Psoas muscle (tissue), 7 donors: ENCODE measurements at regions not wholly inside any gene's neighbourhood (a gene's known extent, or its start where the extent isn't known, plus 50 kb on each side); places are given as distances from the start of the nearest gene placed in this dataset.

Experiments used
- ATAC-seq, 4 donors: fragments of 200-7000 bp; cut with Tn5 transposase; one replicate each; pipeline ENCODE4 v1.9.1; 2020; ENCODE audit warnings: moderate library complexity in 3 of 4, mild to moderate bottlenecking in 2 of 4
- DNase-seq, 2 donors: peaks; one replicate each; pipeline ENCODE4 v3.0.0-alpha.2; 2020
- H3K27ac ChIP-seq: fragments of 200-600 bp; one replicate; pipeline ENCODE4 v1.8.0; 2022
- H3K27me3 ChIP-seq, 3 donors: fragments of 200-600 bp in 1 of 3; one replicate each; pipeline versions ENCODE4 v1.6.1 to v1.8.0; 2013 to 2022; ENCODE audit warnings: low read length in 2 of 3, mild to moderate bottlenecking in 2 of 3, moderate library complexity in 1 of 3; ENCODE audit not compliant: insufficient read depth in 3 of 3
- H3K36me3 ChIP-seq, 2 donors: fragments of 200-600 bp in 1 of 2; one replicate each; pipeline versions ENCODE4 v1.6.1 to v1.8.0; 2013 to 2022; ENCODE audit warnings: low read depth in 1 of 2, mild to moderate bottlenecking in 1 of 2, moderate library complexity in 1 of 2; ENCODE audit not compliant: insufficient read depth in 1 of 2
- H3K4me1 ChIP-seq: fragments of 200-600 bp; one replicate; pipeline ENCODE4 v1.8.0; 2022
- H3K4me3 ChIP-seq: fragments of 200-600 bp; one replicate; pipeline ENCODE4 v1.8.0; 2022; ENCODE audit warnings: mild to moderate bottlenecking
- H3K9me3 ChIP-seq: fragments of 200-600 bp; one replicate; pipeline ENCODE4 v1.8.0; 2022
- WGBS, 3 donors: extraction: QIAGEN DNeasy Blood & Tissue Kit; methylation state at CpG; one replicate each; pipeline versions ENCODE4 v1.1.6 to v1.1.7; 2013; 5-methylcytosine and 5-hydroxymethylcytosine counted together
- intact Hi-C, 2 donors: fragments of 100-400 bp; cut with DNase I; formaldehyde crosslinking; loops; one replicate each; pipeline versions ENCODE4 v1.11.0 to v1.14.2; 2022
- TF ChIP-seq, protein P1 (sequence below): fragments of 200-600 bp; IDR thresholded peaks from one replicate; pipeline ENCODE4 v1.8.0; 2022; ENCODE audit warnings: antibody characterized with exemption
- donor health status: healthy with polysubstance abuse.
- donor health status: DM: no; HTN: no; CAD: no; lungs with moderate emphysema.
- donor health status: Bipolar disorder and iron deficiency.
- donor health status: healthy.
- donor health status: DM: yes; HTN: yes; CAD: no.
- donor health status: DM: no; HTN: no; CAD: no.
- donor health status: DM: yes; HTN: yes; CAD: no.

- 58 to 65% (median 59%) methylated on average over 13 of the region's 13 CpGs for WGBS, 3 donors
- no peaks in the 10 kb centered on the region for H3K27me3 ChIP-seq
- DNase-seq (no peak), ATAC-seq (no peak)
- H3K4me3 ChIP-seq: no peak overlapping the region
- no peaks in the 10 kb centered on the region for H3K9me3 ChIP-seq
- TF ChIP-seq, protein P1, sequence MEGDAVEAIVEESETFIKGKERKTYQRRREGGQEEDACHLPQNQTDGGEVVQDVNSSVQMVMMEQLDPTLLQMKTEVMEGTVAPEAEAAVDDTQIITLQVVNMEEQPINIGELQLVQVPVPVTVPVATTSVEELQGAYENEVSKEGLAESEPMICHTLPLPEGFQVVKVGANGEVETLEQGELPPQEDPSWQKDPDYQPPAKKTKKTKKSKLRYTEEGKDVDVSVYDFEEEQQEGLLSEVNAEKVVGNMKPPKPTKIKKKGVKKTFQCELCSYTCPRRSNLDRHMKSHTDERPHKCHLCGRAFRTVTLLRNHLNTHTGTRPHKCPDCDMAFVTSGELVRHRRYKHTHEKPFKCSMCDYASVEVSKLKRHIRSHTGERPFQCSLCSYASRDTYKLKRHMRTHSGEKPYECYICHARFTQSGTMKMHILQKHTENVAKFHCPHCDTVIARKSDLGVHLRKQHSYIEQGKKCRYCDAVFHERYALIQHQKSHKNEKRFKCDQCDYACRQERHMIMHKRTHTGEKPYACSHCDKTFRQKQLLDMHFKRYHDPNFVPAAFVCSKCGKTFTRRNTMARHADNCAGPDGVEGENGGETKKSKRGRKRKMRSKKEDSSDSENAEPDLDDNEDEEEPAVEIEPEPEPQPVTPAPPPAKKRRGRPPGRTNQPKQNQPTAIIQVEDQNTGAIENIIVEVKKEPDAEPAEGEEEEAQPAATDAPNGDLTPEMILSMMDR: no peak
- H3K27ac ChIP-seq: no peak overlapping the region
- no peaks in the 10 kb centered on the region for H3K36me3 ChIP-seq
- no peaks in the 10 kb centered on the region for H3K4me1 ChIP-seq
- intact Hi-C loops: no loop called here
These were observed 64.8 kb downstream of the PDCL3 start for GRCh38 chr2:100627330-100628300.

GRCh38 chr2:100628506-100628905, 65.7 kb downstream of the PDCL3 start:
- 82 to 85% (median 84%) methylated on average over 13 of the region's 13 CpGs for WGBS, 3 donors
- intact Hi-C loops: no loop called here
- no peak for ATAC-seq

DNA sequence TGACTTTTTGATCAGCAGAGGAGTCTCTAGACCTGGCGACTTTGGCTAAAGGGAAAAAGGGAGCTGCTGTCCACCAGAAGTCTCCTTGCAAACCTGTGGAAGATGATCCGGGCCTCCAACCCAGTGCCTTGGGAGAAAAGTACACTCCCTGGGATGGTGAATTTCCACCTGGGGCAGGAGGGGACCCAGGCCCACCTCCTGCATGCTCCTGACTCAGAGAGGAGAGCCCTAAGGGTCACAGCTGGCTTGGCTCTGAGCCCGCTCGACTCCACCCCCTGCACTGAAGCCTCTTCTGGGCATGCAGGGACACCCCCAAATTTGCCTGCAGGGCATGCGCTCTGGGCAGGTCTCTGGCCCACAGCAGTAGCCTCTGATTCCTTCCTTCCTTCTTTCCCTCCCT, 66.5 kb downstream of the PDCL3 start:
- intact Hi-C loops: no loop called here
- TF ChIP-seq, protein P1: no peak
- H3K4me3 ChIP-seq: no peak overlapping the region
- H3K9me3 ChIP-seq: no peaks in the 10 kb centered on the region
- H3K4me1 ChIP-seq: no peaks in the 10 kb centered on the region
- ATAC-seq (no peak), DNase-seq (no peak)
- no peaks in the 10 kb centered on the region for H3K27me3 ChIP-seq
- 87 to 89% (median 89%) methylated on average over 4 to 5 of the region's 5 CpGs for WGBS, 3 donors
- H3K27ac ChIP-seq: no peak overlapping the region
- H3K36me3 ChIP-seq: no peaks in the 10 kb centered on the region

More at GRCh38 chr2:100628506-100628905, 65.7 kb downstream of the PDCL3 start:
- DNase-seq: no peak
- Histone ChIP-seq H3K4me3 (no peak overlapping the region), H3K9me3 (no peaks in the 10 kb centered on the region), H3K27me3 (no peaks in the 10 kb centered on the region), H3K4me1 (no peaks in the 10 kb centered on the region), H3K27ac (no peak overlapping the region), H3K36me3 (no peaks in the 10 kb centered on the region)
- TF ChIP-seq, protein P1: no peak

DNA sequence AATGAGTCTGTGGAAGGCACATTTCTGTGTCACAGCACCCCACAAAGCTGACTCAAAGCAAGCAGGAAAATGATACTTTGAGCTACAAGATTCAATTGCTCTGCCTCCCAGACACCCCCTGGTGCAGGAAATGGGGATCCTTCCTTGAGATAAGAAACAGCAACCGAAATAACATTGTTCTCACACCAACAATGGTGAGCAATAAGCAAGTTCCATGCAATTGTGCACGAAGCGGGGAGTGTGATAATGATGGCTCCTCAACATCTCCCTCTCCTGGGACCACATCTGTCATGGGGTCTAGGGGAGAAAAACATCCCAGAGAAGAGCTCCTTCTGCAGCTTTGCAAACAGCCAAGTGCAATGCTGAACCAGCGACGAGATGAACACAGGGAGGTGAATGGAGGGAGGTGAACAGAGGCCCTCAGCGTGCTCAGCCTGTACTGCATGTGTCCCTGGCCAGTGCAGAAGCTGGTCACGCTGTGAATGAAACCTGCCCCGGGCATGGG, 67.7 kb downstream of the PDCL3 start:
- WGBS, 3 donors: 68 to 77% (median 73%) methylated on average over 8 of the region's 8 CpGs
- no peaks in the 10 kb centered on the region for H3K4me1 ChIP-seq
- H3K4me3 ChIP-seq: no peak overlapping the region
- no peaks in the 10 kb centered on the region for H3K27me3 ChIP-seq
- intact Hi-C loops: no loop called here
- TF ChIP-seq, protein P1: no peak
- no peak overlapping the region for H3K27ac ChIP-seq
- DNase-seq (no peak), ATAC-seq (no peak)
- H3K36me3 ChIP-seq: no peaks in the 10 kb centered on the region
- no peaks in the 10 kb centered on the region for H3K9me3 ChIP-seq
